Ishikawa (cell line): ENCODE measurements at regions not wholly inside any gene's neighbourhood (a gene's known extent, or its start where the extent isn't known, plus 50 kb on each side); places are given as distances from the start of the nearest gene placed in this dataset.

ENCODE experiments used
- CEBPB ChIP-seq: IDR thresholded peaks from 2 replicates; pipeline ENCODE4 v1.6.1; 2012
- CREB1 ChIP-seq: IDR thresholded peaks from 2 replicates; pipeline ENCODE4 v1.6.1; 2012; ENCODE audit warnings: low read depth
- EGR1 ChIP-seq: IDR thresholded peaks from 2 replicates; pipeline ENCODE4 v1.6.1; 2012
- EP300 ChIP-seq: IDR thresholded peaks from 2 replicates; pipeline ENCODE4 v1.6.1; 2012; ENCODE audit warnings: borderline replicate concordance
- FOXM1 ChIP-seq: IDR thresholded peaks from 2 replicates; pipeline ENCODE4 v1.6.1; 2012; ENCODE audit warnings: low read depth, borderline replicate concordance
- MAX ChIP-seq: IDR thresholded peaks from 2 replicates; pipeline ENCODE4 v1.6.1; 2012
- NFIC ChIP-seq: IDR thresholded peaks from 2 replicates; pipeline ENCODE4 v1.6.1; 2012
- RAD21 ChIP-seq: IDR thresholded peaks from 2 replicates; pipeline ENCODE4 v1.6.1; 2012; ENCODE audit warnings: low read depth
- REST ChIP-seq: IDR thresholded peaks from 2 replicates; pipeline ENCODE4 v1.6.1; 2012; ENCODE audit warnings: low read depth, mild to moderate bottlenecking
- TAF1 ChIP-seq: IDR thresholded peaks from 2 replicates; pipeline ENCODE4 v1.6.1; 2012; ENCODE audit warnings: low read depth, mild to moderate bottlenecking
- TCF12 ChIP-seq: IDR thresholded peaks from 2 replicates; pipeline ENCODE4 v1.6.1; 2012; ENCODE audit warnings: low read depth
- TEAD4 ChIP-seq: IDR thresholded peaks from 2 replicates; pipeline ENCODE4 v1.6.1; 2012
- USF1 ChIP-seq: IDR thresholded peaks from 2 replicates; pipeline ENCODE4 v1.6.1; 2012
- YY1 ChIP-seq: IDR thresholded peaks from 2 replicates; pipeline ENCODE4 v1.6.1; 2012; ENCODE audit warnings: low read depth
- ZBTB7A ChIP-seq: IDR thresholded peaks from 2 replicates; pipeline ENCODE4 v1.6.1; 2012; ENCODE audit warnings: low read depth

- no peak for TF ChIP-seq EGR1
- no peak for TF ChIP-seq NFIC
- no peak for TF ChIP-seq TEAD4
- TF ChIP-seq CEBPB, result no peak
- TF ChIP-seq RAD21, result no peak
- TF ChIP-seq TAF1, result no peak
- TF ChIP-seq FOXM1, result no peak
- TF ChIP-seq ZBTB7A, result no peak
- no peak for TF ChIP-seq EP300
Observed at GRCh38 chr15:87566236-87566635, 690.3 kb downstream of the NTRK3 start.

- TF ChIP-seq TEAD4, result no peak
- no peak for TF ChIP-seq CREB1
- TF ChIP-seq ZBTB7A, result no peak
- no peak for TF ChIP-seq NFIC
- TF ChIP-seq EP300, result no peak
- no peak for TF ChIP-seq USF1
- TF ChIP-seq FOXM1, result no peak
- TF ChIP-seq CEBPB, result no peak
- TF ChIP-seq YY1, result no peak
- TF ChIP-seq EGR1, result no peak
Observed at GRCh38 chr15:87564681-87565080, 691.9 kb downstream of the NTRK3 start.

- TF ChIP-seq RAD21 (no peak), EGR1 (no peak), NFIC (no peak), ZBTB7A (no peak), YY1 (no peak), MAX (no peak), CEBPB (no peak), TAF1 (no peak), EP300 (no peak), CREB1 (no peak), FOXM1 (no peak), USF1 (no peak), TEAD4 (no peak), REST (no peak)
Observed at GRCh38 chr15:87563869-87564268, 692.7 kb downstream of the NTRK3 start.

- no peak for TF ChIP-seq MAX
- no peak for TF ChIP-seq REST
- TF ChIP-seq EP300, result no peak
- no peak for TF ChIP-seq TCF12
- no peak for TF ChIP-seq TAF1
- TF ChIP-seq CEBPB, result no peak
- TF ChIP-seq YY1, result no peak
- TF ChIP-seq NFIC, result no peak
- TF ChIP-seq USF1, result no peak
- no peak for TF ChIP-seq CREB1
- no peak for TF ChIP-seq ZBTB7A
- TF ChIP-seq TEAD4, result no peak
- no peak for TF ChIP-seq RAD21
- no peak for TF ChIP-seq EGR1
- no peak for TF ChIP-seq FOXM1
Observed at GRCh38 chr15:87562203-87562602, 694.3 kb downstream of the NTRK3 start.

- TF ChIP-seq USF1, result no peak
- no peak for TF ChIP-seq FOXM1
- TF ChIP-seq YY1, result no peak
- no peak for TF ChIP-seq RAD21
- no peak for TF ChIP-seq ZBTB7A
- no peak for TF ChIP-seq CREB1
- TF ChIP-seq NFIC, result no peak
- no peak for TF ChIP-seq CEBPB
Observed at GRCh38 chr15:87561641-87562040, 694.9 kb downstream of the NTRK3 start.

GRCh38 chr15:87557881-87558280, 698.7 kb downstream of the NTRK3 start:
- no peak for TF ChIP-seq EP300
